Ovary (tissue), 7 donors: ENCODE measurements at regions not wholly inside any gene's neighbourhood (a gene's known extent, or its start where the extent isn't known, plus 50 kb on each side); places are given as distances from the start of the nearest gene placed in this dataset.
"Not testable (repeated sequence)": the region's sequence is repeated elsewhere in the genome, so short reads cannot be mapped to it uniquely, and the experiment has no call there.

Experiments used
- DNase-seq, 5 donors: peaks; one replicate each; pipeline ENCODE4 v3.0.0-alpha.2; 2019 to 2020
- H3K27ac ChIP-seq, 2 donors: fragments of 200-600 bp; one replicate each; pipeline versions ENCODE4 v1.5.1 to v1.8.0; 2019 to 2022
- H3K27me3 ChIP-seq: fragments of 200-600 bp; one replicate; pipeline ENCODE4 v1.8.0; 2022
- H3K36me3 ChIP-seq: fragments of 200-600 bp; sonication (generic); one replicate; pipeline ENCODE4 v1.5.1; 2019
- H3K4me1 ChIP-seq: one replicate; pipeline ENCODE4 v1.8.1; 2013; ENCODE audit warnings: mild to moderate bottlenecking, moderate library complexity; ENCODE audit not compliant: insufficient read depth
- H3K4me3 ChIP-seq: fragments of 200-600 bp; sonication (generic); one replicate; pipeline ENCODE4 v1.5.1; 2017
- H3K9me3 ChIP-seq, 2 donors: fragments of 200-600 bp in 1 of 2; sonication (generic) in 1 of 2; one replicate each; pipeline versions ENCODE4 v1.5.1 to v1.8.1; 2013 to 2019; ENCODE audit warnings: mild to moderate bottlenecking in 1 of 2, moderate library complexity in 1 of 2
- EP300 ChIP-seq: sonication (generic); formaldehyde crosslinking; IDR thresholded peaks from one replicate; pipeline ENCODE4 v1.6.1; 2017; ENCODE audit warnings: antibody characterized with exemption
- POLR2A ChIP-seq: fragments of 450-650 bp; IDR thresholded peaks from one replicate; pipeline ENCODE4 v1.6.1; 2017; ENCODE audit warnings: antibody characterized with exemption, mild to moderate bottlenecking, moderate library complexity
- WGBS, 3 donors: extraction: QIAGEN DNeasy Blood & Tissue Kit in 1 of 3; methylation state at CpG; one replicate each; pipeline versions ENCODE4 v1.1.5 to v1.1.7; 2013 to 2017; 5-methylcytosine and 5-hydroxymethylcytosine counted together
- intact Hi-C, 4 donors: fragments of 100-400 bp; cut with DNase I; formaldehyde crosslinking; loops; one replicate each; pipeline versions ENCODE4 v1.11.0 to v1.15.1; 2022 to 2023
- TF ChIP-seq, protein P1 (sequence below), 3 donors: fragments of 450-650 bp in 2 of 3; fragments of 200-600 bp in 1 of 3; IDR thresholded peaks; one replicate each; pipeline versions ENCODE4 v1.5.1 to v1.8.0; 2016 to 2022; ENCODE audit warnings: antibody characterized with exemption in 3 of 3, mild to moderate bottlenecking in 1 of 3
- donor health status: DM: no; HTN: no; CAD: no; lungs with moderate emphysema.
- donor health status: DM: no; HTN: no; CAD: no.
- donor health status: Bipolar disorder and iron deficiency.
- donor health status: DM: no; HTN: no; CAD: no.
- donor health status: DM: yes; HTN: yes; CAD: no.

GRCh38 chr11:121999651-122000050, 116.4 kb downstream of the BLID start:
- no peak overlapping the region for H3K27ac ChIP-seq
- TF ChIP-seq, protein P1, sequence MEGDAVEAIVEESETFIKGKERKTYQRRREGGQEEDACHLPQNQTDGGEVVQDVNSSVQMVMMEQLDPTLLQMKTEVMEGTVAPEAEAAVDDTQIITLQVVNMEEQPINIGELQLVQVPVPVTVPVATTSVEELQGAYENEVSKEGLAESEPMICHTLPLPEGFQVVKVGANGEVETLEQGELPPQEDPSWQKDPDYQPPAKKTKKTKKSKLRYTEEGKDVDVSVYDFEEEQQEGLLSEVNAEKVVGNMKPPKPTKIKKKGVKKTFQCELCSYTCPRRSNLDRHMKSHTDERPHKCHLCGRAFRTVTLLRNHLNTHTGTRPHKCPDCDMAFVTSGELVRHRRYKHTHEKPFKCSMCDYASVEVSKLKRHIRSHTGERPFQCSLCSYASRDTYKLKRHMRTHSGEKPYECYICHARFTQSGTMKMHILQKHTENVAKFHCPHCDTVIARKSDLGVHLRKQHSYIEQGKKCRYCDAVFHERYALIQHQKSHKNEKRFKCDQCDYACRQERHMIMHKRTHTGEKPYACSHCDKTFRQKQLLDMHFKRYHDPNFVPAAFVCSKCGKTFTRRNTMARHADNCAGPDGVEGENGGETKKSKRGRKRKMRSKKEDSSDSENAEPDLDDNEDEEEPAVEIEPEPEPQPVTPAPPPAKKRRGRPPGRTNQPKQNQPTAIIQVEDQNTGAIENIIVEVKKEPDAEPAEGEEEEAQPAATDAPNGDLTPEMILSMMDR (IDR thresholded peaks at IDR 0.05), result no peak
- TF ChIP-seq POLR2A (no peak), EP300 (no peak)
- intact Hi-C loops, result no loop called here
- H3K9me3 ChIP-seq, result no peaks in the 10 kb centered on the region
- 51 to 67% (median 62%) methylated on average over 2 of the region's 2 CpGs for WGBS, 3 donors
- no peaks in the 10 kb centered on the region for H3K4me1 ChIP-seq
- no peak for DNase-seq
- H3K27me3 ChIP-seq, result no peaks in the 10 kb centered on the region
- no peaks in the 10 kb centered on the region for H3K36me3 ChIP-seq
- H3K4me3 ChIP-seq, result no peak overlapping the region

DNA sequence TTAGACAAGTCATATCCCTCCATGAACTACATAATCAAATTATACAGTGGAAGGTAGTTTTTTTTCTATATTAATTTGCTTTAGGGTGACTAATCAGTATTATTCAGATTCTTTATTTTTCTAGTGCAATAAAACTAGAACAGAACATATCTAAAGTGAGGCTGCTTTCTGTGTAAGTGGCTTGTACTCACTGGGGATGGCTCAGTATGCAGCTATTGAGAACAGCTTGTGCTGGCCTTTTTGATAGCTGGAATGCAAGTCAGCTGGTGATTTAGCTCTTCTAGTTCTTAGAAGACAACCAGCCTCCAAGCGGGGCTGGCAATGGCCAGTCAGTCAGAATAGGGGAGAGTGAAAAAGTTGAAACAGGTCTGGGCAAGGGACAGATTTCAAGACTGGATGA, 119.4 kb downstream of the BLID start:
- 21 to 79% (median 50%) methylated on average over 1 of the region's 1 CpG for WGBS, 3 donors
- Histone ChIP-seq H3K4me3 (no peak overlapping the region), H3K27me3 (no peaks in the 10 kb centered on the region), H3K36me3 (no peaks in the 10 kb centered on the region), H3K4me1 (no peaks in the 10 kb centered on the region), H3K27ac (no peak overlapping the region), H3K9me3 (no peaks in the 10 kb centered on the region)
- no peak for TF ChIP-seq EP300
- no peak for TF ChIP-seq POLR2A
- TF ChIP-seq, protein P1 (IDR thresholded peaks at IDR 0.05), result no peak
- intact Hi-C loops, result no loop called here
- DNase-seq, result peak in 1 of 5 donors; percentile 15

DNA sequence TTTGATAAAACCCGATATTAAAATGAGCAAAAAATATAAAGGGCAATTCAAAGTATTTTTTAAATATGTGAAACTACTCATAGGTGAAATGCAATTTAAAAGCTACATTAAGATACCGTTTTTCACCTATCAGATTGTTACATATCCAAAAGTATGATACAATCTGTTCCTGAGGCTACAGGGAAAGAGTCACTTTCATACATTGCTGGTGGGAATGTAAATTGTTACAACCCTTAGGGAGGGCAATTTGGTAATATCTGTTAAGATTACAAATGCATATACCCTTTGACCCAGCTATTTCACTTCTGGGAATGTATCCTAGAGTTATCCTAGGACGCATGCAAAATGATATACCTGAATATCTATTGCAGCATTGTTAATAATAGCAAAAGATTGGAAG, 132.1 kb downstream of the BLID start:
- no peaks in the 10 kb centered on the region for H3K9me3 ChIP-seq
- H3K27ac ChIP-seq, result no peak overlapping the region
- 87 to 94% (median 89%) methylated on average over 3 of the region's 3 CpGs for WGBS, 3 donors
- H3K36me3 ChIP-seq, result no peaks in the 10 kb centered on the region
- TF ChIP-seq, protein P1 (IDR thresholded peaks at IDR 0.05), result no peak
- TF ChIP-seq EP300 (no peak), POLR2A (no peak)
- no peak for DNase-seq
- intact Hi-C loops, result no loop called here
- no peaks in the 10 kb centered on the region for H3K27me3 ChIP-seq
- no peak overlapping the region for H3K4me3 ChIP-seq
- H3K4me1 ChIP-seq, result no peaks in the 10 kb centered on the region

DNA sequence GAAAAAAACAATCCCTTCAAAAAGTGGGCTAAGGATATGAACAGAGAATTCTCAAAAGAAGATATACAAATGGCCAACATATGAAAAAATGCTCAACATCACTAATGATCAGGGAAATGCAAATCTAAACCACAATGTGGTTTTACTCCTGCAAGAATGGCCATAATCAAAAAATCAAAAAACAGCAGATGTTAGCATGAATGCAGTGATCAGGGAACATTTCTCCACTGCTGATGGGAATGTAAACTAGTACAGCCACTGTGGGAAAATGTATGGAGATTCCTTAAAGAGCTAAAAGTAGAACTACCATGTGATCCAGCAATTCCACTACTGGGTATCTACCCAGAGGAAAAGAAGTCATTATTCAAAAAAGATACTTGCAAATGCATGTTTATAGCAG, 138.1 kb downstream of the BLID start:
- H3K27ac ChIP-seq, intact Hi-C loops, H3K4me1 ChIP-seq, H3K4me3 ChIP-seq, H3K36me3 ChIP-seq, H3K27me3 ChIP-seq, H3K9me3 ChIP-seq, DNase-seq: not testable (repeated sequence)

- intact Hi-C loops, result no loop called here
- DNase-seq, result no peak
These were observed 147.4 kb downstream of the BLID start for GRCh38 chr11:121968638-121969037.

More at GRCh38 chr11:121968638-121969037, 147.4 kb downstream of the BLID start:
- TF ChIP-seq POLR2A, result no peak
- no peak for TF ChIP-seq EP300
- TF ChIP-seq, protein P1 (IDR thresholded peaks at IDR 0.05), result no peak
- Histone ChIP-seq H3K4me1 (no peaks in the 10 kb centered on the region), H3K4me3 (no peak overlapping the region), H3K9me3 (no peaks in the 10 kb centered on the region), H3K27me3 (no peaks in the 10 kb centered on the region), H3K27ac (no peak overlapping the region), H3K36me3 (no peaks in the 10 kb centered on the region)
- WGBS, 3 donors, result 94 to 97% (median 96%) methylated on average over 2 of the region's 2 CpGs
